GM18505 (cell line): ENCODE measurements at regions not wholly inside any gene's neighbourhood (a gene's known extent, or its start where the extent isn't known, plus 50 kb on each side); places are given as distances from the start of the nearest gene placed in this dataset.

Source experiments
- ATAC-seq: cut with Tn5 transposase; IDR thresholded peaks from one replicate; pipeline ENCODE4 v1.9.1; 2021; ENCODE audit not compliant: unreplicated experiment
- POLR2A ChIP-seq: IDR thresholded peaks from 4 replicates; pipeline ENCODE4 v1.6.1; 2011; ENCODE audit warnings: borderline replicate concordance; ENCODE audit not compliant: insufficient read depth, insufficient read length; ENCODE audit errors: extremely low read depth

GRCh38 chr5:41670854-41671479 is 160.6 kb upstream of the PLCXD3 start:
- no peak for TF ChIP-seq POLR2A
- no peak for ATAC-seq

GRCh38 chr5:41670216-41670615 is 159.8 kb upstream of the PLCXD3 start:
- ATAC-seq: no peak

GRCh38 chr5:41661254-41661653 is 150.9 kb upstream of the PLCXD3 start:
- TF ChIP-seq POLR2A: no peak
- no peak for ATAC-seq

More at GRCh38 chr5:41670216-41670615, 159.8 kb upstream of the PLCXD3 start:
- no peak for TF ChIP-seq POLR2A

DNA sequence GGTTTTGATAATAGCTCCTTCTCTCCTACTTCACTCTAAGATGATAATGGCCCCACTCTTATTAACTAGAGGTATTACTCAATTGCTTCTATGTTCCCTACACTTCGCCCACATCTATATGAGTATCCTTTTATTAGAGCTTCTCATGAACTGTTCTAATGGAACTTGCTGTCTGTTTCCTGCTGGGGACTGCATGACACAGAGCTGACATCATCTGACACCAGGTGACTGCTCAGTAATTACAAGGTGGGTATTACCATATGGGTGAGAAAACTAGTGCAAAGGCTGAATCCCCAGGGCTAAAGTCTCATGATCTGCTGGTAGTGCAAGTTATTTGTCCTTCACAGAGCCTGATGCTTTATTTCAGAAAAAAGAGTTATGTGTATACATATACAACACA is 146.2 kb upstream of the PLCXD3 start:
- ATAC-seq: no peak
- no peak for TF ChIP-seq POLR2A

DNA sequence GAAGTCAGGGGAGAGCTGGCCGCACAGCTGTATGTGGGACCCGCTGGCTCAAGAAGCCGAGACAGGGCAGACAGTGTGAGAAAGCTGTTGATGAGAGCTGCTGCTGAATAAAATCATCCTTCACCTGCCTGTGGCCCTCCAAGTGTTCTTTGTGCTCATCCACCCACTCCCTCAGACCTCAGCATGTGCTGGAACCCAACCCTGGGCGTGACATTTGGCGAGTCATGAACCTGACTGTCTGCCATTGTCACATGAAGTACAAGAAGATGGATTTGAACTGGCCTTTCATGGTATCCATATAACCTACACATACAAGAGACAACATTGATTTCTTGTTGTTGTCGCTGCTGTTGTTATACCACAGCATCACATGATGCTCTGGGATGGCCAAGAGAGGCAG is 139.7 kb upstream of the PLCXD3 start:
- no peak for TF ChIP-seq POLR2A
- ATAC-seq: no peak

GRCh38 chr5:41649659-41650058 is 139.3 kb upstream of the PLCXD3 start:
- ATAC-seq: no peak
- no peak for TF ChIP-seq POLR2A

DNA sequence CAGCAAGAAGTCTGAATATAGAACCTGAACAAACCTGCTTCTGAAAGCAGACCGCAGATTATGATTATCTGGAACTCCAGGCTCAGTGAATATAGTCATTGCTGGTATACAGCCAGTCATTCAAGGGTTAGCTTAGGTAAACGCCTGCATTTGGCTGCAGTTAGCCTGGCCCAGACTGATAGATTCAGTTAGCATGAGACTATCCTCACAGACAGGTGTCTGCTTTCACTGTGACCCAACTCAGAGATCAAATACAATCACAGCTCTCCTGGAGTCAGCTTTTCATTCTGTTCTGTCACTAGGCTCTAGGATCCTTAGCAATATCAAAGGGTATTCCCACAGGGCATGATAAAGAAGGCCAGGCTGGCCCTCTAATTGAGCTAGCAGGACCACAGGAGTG is 138.6 kb upstream of the PLCXD3 start:
- TF ChIP-seq POLR2A: no peak
- ATAC-seq: no peak

GRCh38 chr5:41641621-41642020 is 131.2 kb upstream of the PLCXD3 start:
- no peak for ATAC-seq
- TF ChIP-seq POLR2A: no peak

DNA sequence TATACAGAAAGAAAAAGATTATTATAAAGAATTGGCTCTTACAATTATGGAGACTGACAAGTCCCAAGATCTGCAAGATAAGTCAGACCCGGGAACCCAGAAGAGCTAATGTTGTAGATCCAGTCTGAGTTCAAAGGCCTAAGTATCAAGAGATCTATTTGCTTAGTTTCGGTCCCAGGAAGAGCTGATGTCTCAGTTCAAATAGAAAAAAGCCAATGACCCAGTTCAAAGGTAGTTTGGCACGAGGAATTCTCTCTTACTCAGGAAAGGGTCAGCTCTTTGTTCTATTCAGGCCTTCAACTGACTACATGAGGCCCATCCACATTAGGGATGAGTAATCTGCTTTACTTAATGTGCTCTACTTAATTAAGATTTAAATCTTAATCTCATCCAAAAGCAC is 128.3 kb upstream of the PLCXD3 start:
- TF ChIP-seq POLR2A: no peak
- no peak for ATAC-seq

DNA sequence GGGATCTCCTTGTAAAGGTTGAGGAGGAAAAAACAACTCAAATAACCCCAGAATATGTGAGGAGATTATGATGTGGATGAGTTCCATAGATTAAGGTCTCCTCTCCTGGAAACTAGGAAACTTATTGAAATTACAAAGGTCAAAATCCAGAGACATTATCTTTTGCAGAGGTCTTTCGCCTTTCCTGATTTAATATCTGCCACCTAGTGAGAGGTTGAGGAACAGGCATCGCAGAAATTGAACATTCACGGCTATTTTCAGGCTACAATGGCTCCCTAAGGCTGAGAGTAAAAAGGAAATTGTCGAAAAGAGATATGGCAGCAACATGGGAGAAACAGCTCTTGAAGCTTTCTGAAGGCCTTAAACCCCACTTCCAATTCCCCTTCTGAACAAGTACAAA is 127.5 kb upstream of the PLCXD3 start:
- no peak for TF ChIP-seq POLR2A
- ATAC-seq: no peak

DNA sequence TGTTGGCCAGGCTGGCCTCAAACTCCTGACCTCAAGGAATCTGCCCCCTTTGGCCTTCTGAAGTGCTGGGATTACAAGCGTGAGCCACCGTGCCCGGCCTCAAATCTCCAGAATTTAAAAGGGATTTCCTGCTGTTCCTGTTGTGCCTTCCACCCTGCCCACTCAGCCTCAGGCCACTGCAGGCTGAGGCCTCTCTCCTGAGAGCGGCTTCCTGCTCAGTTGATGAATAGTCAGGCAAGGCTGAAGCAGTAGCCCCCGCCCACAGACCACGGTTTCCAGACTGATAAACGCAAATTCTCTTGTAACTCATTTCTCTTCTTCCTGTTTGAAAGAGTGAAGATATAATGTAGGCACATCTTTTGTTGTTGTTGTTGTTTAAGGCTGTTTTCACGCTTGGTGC is 127.0 kb upstream of the PLCXD3 start:
- no peak for ATAC-seq

DNA sequence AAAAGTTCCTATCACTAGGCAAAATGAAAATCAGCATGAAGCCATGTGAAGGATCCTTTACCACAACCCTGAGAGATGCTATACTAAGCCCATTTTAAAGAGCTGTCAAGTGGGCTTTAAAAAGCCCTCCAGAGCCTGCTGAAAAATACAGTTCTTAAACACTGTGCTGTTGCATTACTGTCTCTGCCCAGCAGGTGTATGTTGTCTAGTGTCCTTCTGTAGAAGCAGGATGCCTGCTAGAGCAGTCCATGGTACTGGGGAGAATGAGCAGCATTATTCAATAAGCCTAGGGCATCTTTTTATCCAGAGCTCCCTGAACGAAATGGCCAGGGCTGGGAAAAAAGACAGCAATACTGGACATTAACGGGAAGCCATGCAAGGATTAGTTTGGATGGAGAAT is 126.2 kb upstream of the PLCXD3 start:
- no peak for TF ChIP-seq POLR2A
- ATAC-seq: peak; percentile 88

More for the DNA sequence above, 127.0 kb upstream of the PLCXD3 start:
- TF ChIP-seq POLR2A: no peak

- TF ChIP-seq POLR2A: no peak
- ATAC-seq: no peak
Observed at GRCh38 chr5:41629897-41630296, 119.5 kb upstream of the PLCXD3 start.

- no peak for TF ChIP-seq POLR2A
- no peak for ATAC-seq
Observed at GRCh38 chr5:41625571-41625970, 115.2 kb upstream of the PLCXD3 start.

- no peak for ATAC-seq
- no peak for TF ChIP-seq POLR2A
Observed at GRCh38 chr5:41621420-41621819, 111.0 kb upstream of the PLCXD3 start.
